Upper lobe of left lung (tissue), 6 donors: ENCODE measurements at regions not wholly inside any gene's neighbourhood (a gene's known extent, or its start where the extent isn't known, plus 50 kb on each side); places are given as distances from the start of the nearest gene placed in this dataset.
"Not testable (repeated sequence)": the region's sequence is repeated elsewhere in the genome, so short reads cannot be mapped to it uniquely, and the experiment has no call there.

Experiments used
- ATAC-seq, 2 donors: fragments of 200-7000 bp; cut with Tn5 transposase; one replicate each; pipeline ENCODE4 v1.9.1; 2022; ENCODE audit warnings: mild to moderate bottlenecking in 2 of 2, moderate library complexity in 2 of 2; ENCODE audit not compliant: low FRiP score in 2 of 2
- DNase-seq, 2 donors: peaks; one replicate each; pipeline ENCODE4 v3.0.0-alpha.2; 2019 to 2020
- H3K27ac ChIP-seq, 4 donors: fragments of 200-600 bp; sonication (generic); one replicate each; pipeline ENCODE4 v1.5.1; 2016 to 2019
- H3K27me3 ChIP-seq, 4 donors: fragments of 200-600 bp; sonication (generic); one replicate each; pipeline ENCODE4 v1.5.1; 2017 to 2019
- H3K36me3 ChIP-seq, 4 donors: fragments of 200-600 bp; sonication (generic); one replicate each; pipeline ENCODE4 v1.5.1; 2016 to 2019
- H3K4me1 ChIP-seq, 4 donors: fragments of 200-600 bp; sonication (generic); one replicate each; pipeline ENCODE4 v1.5.1; 2018 to 2019
- H3K4me3 ChIP-seq, 4 donors: fragments of 200-600 bp; sonication (generic); one replicate each; pipeline ENCODE4 v1.5.1; 2017 to 2019; ENCODE audit warnings: mild to moderate bottlenecking in 2 of 4, moderate library complexity in 1 of 4
- H3K9me3 ChIP-seq, 4 donors: fragments of 200-600 bp; sonication (generic); one replicate each; pipeline ENCODE4 v1.5.1; 2018 to 2019
- EP300 ChIP-seq, 4 donors: sonication (generic); formaldehyde crosslinking; IDR thresholded peaks; one replicate each; pipeline ENCODE4 v1.5.1; 2017; ENCODE audit warnings: antibody characterized with exemption in 4 of 4, control low read depth in 2 of 4
- POLR2A ChIP-seq, 4 donors: fragments of 450-650 bp; IDR thresholded peaks; one replicate each; pipeline ENCODE4 v1.5.1; 2016 to 2017; ENCODE audit warnings: antibody characterized with exemption in 4 of 4, mild to moderate bottlenecking in 2 of 4
- POLR2AphosphoS5 ChIP-seq, 2 donors: sonication (generic); formaldehyde crosslinking; IDR thresholded peaks; one replicate each; pipeline ENCODE4 v1.5.1; 2017; ENCODE audit warnings: antibody characterized with exemption in 2 of 2
- WGBS, 2 donors: methylation state at CpG; one replicate each; pipeline ENCODE4 v1.1.5; 2017 to 2018; 5-methylcytosine and 5-hydroxymethylcytosine counted together
- donor health status: DM: no; HTN: no; CAD: no; lungs with moderate emphysema.
- donor health status: DM: no; HTN: yes; CAD: no; lungs with severe emphysema.

DNA sequence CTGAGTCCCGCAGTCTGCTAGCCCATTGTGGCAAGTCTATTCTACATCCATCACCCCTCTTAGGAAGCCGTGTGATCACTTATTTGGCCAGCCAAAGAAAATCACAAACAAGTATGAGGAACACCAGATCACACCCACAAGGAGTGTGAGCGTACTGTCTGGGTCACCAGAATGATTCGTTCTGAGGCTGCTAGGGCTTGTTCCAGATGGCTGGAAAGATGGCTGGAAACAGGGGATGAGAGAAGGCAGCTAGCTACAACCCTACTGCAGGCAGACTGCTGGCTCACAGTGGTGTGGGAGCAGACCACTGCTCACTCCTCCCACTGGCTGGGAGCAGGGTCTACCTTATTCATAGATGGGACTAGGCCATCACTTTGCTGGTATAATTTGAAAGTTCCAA, 97.4 kb downstream of the TRIM69 start:
- not testable (repeated sequence) for H3K27me3 ChIP-seq, H3K4me3 ChIP-seq, H3K27ac ChIP-seq, H3K4me1 ChIP-seq, H3K36me3 ChIP-seq, ATAC-seq, DNase-seq, H3K9me3 ChIP-seq
- 82 to 84% methylated on average over 3 to 4 of the region's 4 CpGs for WGBS, 2 donors

DNA sequence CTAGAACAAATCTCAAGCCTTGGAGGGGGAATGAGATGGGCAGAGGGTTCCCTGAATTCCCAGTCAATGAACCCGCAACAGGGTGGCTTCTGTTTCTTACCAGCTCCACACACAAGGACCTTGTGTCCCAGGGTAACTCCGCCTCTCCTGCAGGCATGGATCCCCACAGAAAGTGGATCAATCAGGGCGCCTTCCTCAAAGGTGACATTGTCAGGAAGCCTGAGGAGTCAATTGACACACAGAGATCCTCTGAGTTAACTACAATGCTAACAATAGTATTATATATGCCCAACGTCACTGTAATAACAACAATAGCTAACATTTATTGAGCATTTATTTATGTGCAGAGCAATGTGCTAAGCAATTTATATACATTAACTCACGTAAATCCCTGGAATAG, 98.8 kb downstream of the TRIM69 start:
- not testable (repeated sequence) for H3K36me3 ChIP-seq, H3K27ac ChIP-seq, H3K4me1 ChIP-seq, H3K4me3 ChIP-seq, H3K27me3 ChIP-seq, DNase-seq, H3K9me3 ChIP-seq, ATAC-seq
- 93 to 99% methylated on average over 5 of the region's 5 CpGs for WGBS, 2 donors

DNA sequence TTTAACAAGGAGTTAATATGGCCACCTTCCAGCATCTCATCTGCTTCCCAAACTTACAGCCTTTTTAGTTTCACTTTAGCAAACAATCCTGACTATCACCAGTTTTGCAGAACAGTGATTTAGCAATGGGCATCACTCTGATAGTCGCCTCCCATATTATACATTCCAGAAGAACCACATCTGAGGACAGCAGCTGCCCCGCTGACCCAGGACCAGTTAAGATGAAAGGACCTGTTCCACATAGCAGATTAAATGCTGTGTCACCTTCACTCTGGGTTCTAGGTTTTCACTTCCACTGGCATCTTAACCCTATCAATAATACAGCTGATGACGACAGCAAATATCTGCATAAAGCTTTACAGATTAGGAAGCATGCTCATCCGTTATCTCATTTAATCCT, 99.8 kb downstream of the TRIM69 start:
- no peak for DNase-seq
- H3K4me1 ChIP-seq, result no peaks in the 10 kb centered on the region
- no peaks in the 10 kb centered on the region for H3K9me3 ChIP-seq
- 92% methylated on average over 4 of the region's 4 CpGs for WGBS, 2 donors
- H3K36me3 ChIP-seq, result no peaks in the 10 kb centered on the region
- H3K27ac ChIP-seq, result no peak overlapping the region
- TF ChIP-seq EP300 (IDR thresholded peaks at IDR 0.05) (no peak), POLR2A (IDR thresholded peaks at IDR 0.05) (no peak), POLR2AphosphoS5 (IDR thresholded peaks at IDR 0.05) (no peak)
- no peak for ATAC-seq
- H3K27me3 ChIP-seq, result no peaks in the 10 kb centered on the region
- no peak overlapping the region for H3K4me3 ChIP-seq

DNA sequence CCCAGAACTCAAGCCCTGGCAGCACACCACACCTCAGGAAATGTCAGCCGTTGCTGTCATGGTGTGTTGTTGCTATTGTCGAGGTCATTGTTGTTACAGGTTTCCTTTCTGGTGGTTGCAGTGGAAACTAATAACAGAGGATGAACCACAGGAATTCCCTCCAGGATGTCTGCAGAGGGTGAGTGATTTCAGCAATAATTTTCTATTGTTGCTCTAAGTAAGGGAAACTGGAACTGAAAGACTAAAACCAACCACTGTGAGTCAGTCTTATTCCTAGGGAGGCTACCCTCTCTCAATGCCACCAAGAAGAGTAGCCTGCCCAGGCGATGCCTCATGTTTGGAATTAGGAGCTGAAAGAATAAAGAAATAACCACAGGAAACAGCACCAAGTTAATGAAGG, 102.6 kb downstream of the TRIM69 start:
- not testable (repeated sequence) for H3K27ac ChIP-seq, DNase-seq
- WGBS, 2 donors, result 52 to 62% methylated on average over 3 of the region's 3 CpGs

DNA sequence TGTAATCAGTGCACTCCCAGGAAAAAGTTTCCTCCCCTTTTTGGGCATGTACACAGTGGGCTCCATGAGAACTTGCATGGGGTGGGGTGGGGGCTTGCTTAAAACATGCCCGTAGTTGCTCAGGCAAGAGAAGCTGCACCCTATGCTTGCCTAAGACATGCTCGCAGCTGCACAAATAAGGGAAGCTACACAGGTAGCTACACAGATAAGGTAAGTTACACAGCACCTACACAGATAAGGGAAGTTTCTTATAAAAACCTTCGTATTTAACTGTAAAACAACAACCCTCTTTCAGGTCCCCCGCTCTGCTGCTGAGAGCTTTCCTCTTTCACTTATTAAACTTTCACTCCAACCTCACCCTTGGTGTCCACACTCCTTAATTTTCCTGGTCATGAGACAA, 105.4 kb downstream of the TRIM69 start:
- not testable (repeated sequence) for ATAC-seq, H3K27ac ChIP-seq
- 85 to 91% methylated on average over 4 of the region's 4 CpGs for WGBS, 2 donors

More for the DNA sequence above, 102.6 kb downstream of the TRIM69 start:
- not testable (repeated sequence) for H3K27me3 ChIP-seq, H3K4me1 ChIP-seq, H3K36me3 ChIP-seq, H3K4me3 ChIP-seq, H3K9me3 ChIP-seq, ATAC-seq

DNA sequence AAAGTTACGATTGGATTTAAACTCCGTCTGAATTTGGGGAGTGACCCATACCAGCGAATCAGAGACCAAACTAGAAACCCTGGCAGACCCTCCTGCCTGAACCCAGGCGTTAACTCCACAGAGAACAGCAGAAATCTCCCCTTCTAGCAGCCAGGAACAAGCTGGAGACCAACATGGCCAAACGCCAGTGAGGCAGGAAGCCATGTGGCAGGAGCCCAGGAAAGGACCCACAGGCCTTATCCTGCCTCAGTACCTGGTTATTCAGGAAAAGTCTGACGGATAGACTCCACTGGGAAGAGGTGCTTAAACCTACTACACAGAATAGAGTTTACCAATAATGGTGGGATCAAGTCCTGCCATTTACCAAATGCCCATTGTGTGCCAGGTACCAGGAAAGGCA, 106.6 kb downstream of the TRIM69 start:
- not testable (repeated sequence) for H3K4me3 ChIP-seq, H3K4me1 ChIP-seq, H3K9me3 ChIP-seq, DNase-seq, ATAC-seq, H3K27ac ChIP-seq, H3K27me3 ChIP-seq, H3K36me3 ChIP-seq
- 69 to 77% methylated on average over 4 to 6 of the region's 6 CpGs for WGBS, 2 donors

More for the DNA sequence above, 105.4 kb downstream of the TRIM69 start:
- not testable (repeated sequence) for H3K4me3 ChIP-seq, H3K4me1 ChIP-seq, H3K36me3 ChIP-seq, H3K27me3 ChIP-seq, H3K9me3 ChIP-seq, DNase-seq

DNA sequence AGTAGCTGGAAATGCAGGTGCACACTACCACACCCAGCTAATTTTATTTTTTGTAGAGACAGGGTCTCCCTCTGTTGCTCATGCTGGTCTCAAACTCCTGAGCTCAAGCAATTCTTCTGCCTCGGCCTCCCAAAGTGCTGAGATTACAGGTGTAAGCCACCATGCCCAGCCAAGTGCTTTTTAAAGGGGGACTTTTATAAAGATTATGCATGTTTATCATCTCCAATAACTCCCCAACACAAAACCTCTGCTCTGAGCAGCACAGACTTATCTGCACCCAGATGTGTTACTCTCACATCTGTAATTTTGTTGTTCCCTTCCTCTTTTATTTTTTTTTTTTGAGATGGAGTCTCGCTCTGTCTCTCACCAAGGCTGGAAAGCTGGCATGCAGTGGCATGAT, 108.6 kb downstream of the TRIM69 start:
- DNase-seq, H3K4me1 ChIP-seq, H3K4me3 ChIP-seq, H3K9me3 ChIP-seq, H3K36me3 ChIP-seq, H3K27me3 ChIP-seq, ATAC-seq, H3K27ac ChIP-seq: not testable (repeated sequence)
- WGBS, 2 donors, result 88 to 100% methylated on average over 2 of the region's 2 CpGs

DNA sequence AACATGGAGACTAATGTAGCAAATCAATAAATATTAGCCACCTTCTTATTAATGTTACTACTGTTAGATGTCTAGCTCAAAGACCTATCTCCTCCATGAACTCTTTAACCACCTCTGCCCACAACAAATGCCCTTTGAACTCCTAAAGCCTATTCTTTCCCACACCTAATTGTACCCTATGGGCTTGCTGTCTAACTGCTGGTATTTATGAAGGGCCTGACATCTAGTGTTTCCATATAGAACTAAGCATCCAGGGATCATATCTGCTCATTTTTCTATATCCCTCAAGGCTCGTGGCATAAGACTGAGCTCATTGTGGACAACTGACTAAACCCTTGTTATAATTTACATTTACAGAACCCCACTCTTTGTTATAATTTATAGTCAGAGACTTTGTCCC, 109.8 kb downstream of the TRIM69 start:
- not testable (repeated sequence) for H3K4me3 ChIP-seq, ATAC-seq
- 100% methylated on average over 1 of the region's 1 CpG; no CpG with 5 or more reads in 1 of the 2 donors for WGBS, 2 donors

DNA sequence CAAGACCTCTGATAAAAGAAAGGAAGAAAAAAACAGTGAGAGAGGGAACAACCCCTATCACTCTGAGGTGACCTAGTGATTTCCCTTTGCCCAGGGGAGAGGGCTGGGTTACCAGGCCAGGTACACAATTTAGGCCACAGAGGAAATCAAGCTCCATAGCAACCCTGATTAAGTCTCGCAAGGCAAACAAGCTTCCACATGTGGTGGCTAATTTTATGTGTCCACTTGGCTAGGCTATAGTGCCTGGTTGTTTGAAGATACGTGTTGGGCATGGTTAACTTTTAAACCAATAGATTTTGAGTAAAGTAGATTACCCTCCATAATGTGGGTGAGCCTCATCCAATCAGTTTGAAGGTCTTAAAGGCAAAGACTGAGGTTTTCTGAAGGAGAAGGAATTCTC, 108.9 kb upstream of the TERB2 start:
- ATAC-seq, H3K4me3 ChIP-seq, H3K9me3 ChIP-seq, H3K27me3 ChIP-seq, H3K27ac ChIP-seq, H3K36me3 ChIP-seq, H3K4me1 ChIP-seq, DNase-seq: not testable (repeated sequence)
- 95 to 100% methylated on average over 1 to 2 of the region's 2 CpGs for WGBS, 2 donors

More for the DNA sequence above, 109.8 kb downstream of the TRIM69 start:
- not testable (repeated sequence) for H3K36me3 ChIP-seq, H3K4me1 ChIP-seq, H3K9me3 ChIP-seq, H3K27ac ChIP-seq, DNase-seq, H3K27me3 ChIP-seq

DNA sequence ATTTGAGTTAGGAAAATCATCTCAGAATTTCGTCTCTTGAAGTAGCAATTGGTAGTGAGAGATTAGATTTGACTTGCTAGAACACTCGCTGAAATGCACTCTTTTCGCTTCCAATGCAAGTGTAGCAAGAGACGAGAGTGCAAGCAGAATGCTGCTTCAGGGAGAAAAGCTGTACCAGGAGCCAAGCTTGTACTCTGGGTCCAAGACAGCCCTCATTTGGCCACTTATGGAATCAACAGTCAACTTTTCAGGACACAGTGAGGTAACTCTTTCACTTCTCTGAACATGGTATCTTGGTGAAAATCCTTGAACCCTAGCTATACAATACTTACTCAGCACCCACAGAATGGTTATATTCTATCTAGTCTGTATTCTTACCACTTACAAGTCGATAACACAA, 107.6 kb upstream of the TERB2 start:
- DNase-seq, ATAC-seq, H3K27ac ChIP-seq, H3K9me3 ChIP-seq, H3K4me3 ChIP-seq, H3K27me3 ChIP-seq, H3K36me3 ChIP-seq: not testable (repeated sequence)
- 72 to 84% methylated on average over 5 of the region's 5 CpGs for WGBS, 2 donors
- peaks cover 3 to 16% (median 12%) of the 10 kb centered on the region in 4 donors for H3K4me1 ChIP-seq
